ENCODE measurements at regions not wholly inside any gene's neighbourhood (a gene's known extent, or its start where the extent isn't known, plus 50 kb on each side); places are given as distances from the start of the nearest gene placed in this dataset.

GRCh38 chr22:47632701-47633100, 870.3 kb downstream of the TBC1D22A start:
- TF ChIP-seq EZH2 (optimal IDR thresholded peaks at IDR 0.05; ENCODE audit: low read depth, low read length) (no peak), EZH2phosphoT487 (IDR thresholded peaks at IDR 0.05; ENCODE audit: low read length) (no peak), CTCF (IDR thresholded peaks at IDR 0.05; ENCODE audit: low read length) (no peak)
- Histone ChIP-seq H3K4me2 (ENCODE audit: low read depth, low read length) (no peak overlapping the region), H3K9ac (ENCODE audit: low read length) (no peak overlapping the region), H3K9me2 (replicated peaks; ENCODE audit: insufficient read depth, low read length) (no peaks in the 10 kb centered on the region), H3K36me3 (replicated peaks; ENCODE audit: insufficient read depth, low read length) (no peaks in the 10 kb centered on the region), H4K20me1 (ENCODE audit: insufficient read depth, low read length) (no peaks in the 10 kb centered on the region), H2AFZ (ENCODE audit: low read length) (no peak overlapping the region), H3K4me1 (ENCODE audit: low read length) (no peaks in the 10 kb centered on the region), H3F3A (ENCODE audit: insufficient read depth, low read length) (no peaks in the 10 kb centered on the region), H3K27ac (ENCODE audit: low read length) (no peak overlapping the region), H3K9me3 (replicated peaks; ENCODE audit: insufficient read depth, low read length) (no peaks in the 10 kb centered on the region), H3K27me3 (replicated peaks; ENCODE audit: insufficient read depth, low read length) (no peaks in the 10 kb centered on the region), H3K4me3 (ENCODE audit: low read length) (no peak overlapping the region), H3K79me2 (ENCODE audit: low read length) (no peaks in the 10 kb centered on the region)
- DNase-seq = no peak

DNA sequence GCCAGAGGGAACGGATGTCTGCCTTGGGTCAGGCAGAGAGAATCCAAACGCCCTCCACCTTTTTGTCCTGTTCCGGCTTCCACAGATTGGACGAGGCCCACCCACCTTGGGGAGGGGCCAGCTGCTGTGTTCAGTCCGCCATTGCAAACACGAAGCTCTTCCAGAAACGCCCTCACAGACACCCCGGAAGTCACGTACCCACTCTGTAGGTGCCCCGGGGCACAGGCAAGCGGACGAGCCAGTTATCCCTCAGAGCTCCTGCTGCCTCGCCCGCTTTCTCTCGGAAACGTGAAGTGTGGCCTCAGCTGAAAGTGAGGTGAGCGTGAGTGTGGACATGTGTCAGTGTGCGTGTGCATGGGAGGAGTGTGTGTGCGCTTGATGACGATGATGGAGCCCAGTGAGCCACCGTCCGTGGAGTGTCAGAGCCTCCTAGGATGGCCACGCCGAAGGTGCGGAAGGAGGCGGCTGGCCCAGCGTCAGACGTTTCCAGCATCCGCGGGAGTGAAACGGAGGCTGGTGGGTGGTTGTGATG, 869.2 kb downstream of the TBC1D22A start:
- H3K4me1 ChIP-seq (ENCODE audit: low read length) = peaks cover 6% of the 10 kb centered on the region; the same call in 1 of the 2 replicates
- H3K79me2 ChIP-seq (ENCODE audit: low read length) = no peaks in the 10 kb centered on the region
- no peaks in the 10 kb centered on the region for H4K20me1 ChIP-seq (ENCODE audit: insufficient read depth, low read length)
- no peak for DNase-seq
- TF ChIP-seq CTCF (IDR thresholded peaks at IDR 0.05; ENCODE audit: low read length) (no peak), EZH2phosphoT487 (IDR thresholded peaks at IDR 0.05; ENCODE audit: low read length) (no peak), EZH2 (optimal IDR thresholded peaks at IDR 0.05; ENCODE audit: low read depth, low read length) (no peak)
- H3K9me3 ChIP-seq (replicated peaks; ENCODE audit: insufficient read depth, low read length) = no peaks in the 10 kb centered on the region
- H3F3A ChIP-seq (ENCODE audit: insufficient read depth, low read length) = no peaks in the 10 kb centered on the region
- H3K36me3 ChIP-seq (replicated peaks; ENCODE audit: insufficient read depth, low read length) = no peaks in the 10 kb centered on the region
- no peaks in the 10 kb centered on the region for H3K9me2 ChIP-seq (replicated peaks; ENCODE audit: insufficient read depth, low read length)
- no peak overlapping the region for H2AFZ ChIP-seq (ENCODE audit: low read length)
- H3K27ac ChIP-seq (ENCODE audit: low read length) = no peak overlapping the region
- no peaks in the 10 kb centered on the region for H3K27me3 ChIP-seq (replicated peaks; ENCODE audit: insufficient read depth, low read length)
- no peak overlapping the region for H3K4me2 ChIP-seq (ENCODE audit: low read depth, low read length)
- no peak overlapping the region for H3K9ac ChIP-seq (ENCODE audit: low read length)
- no peak overlapping the region for H3K4me3 ChIP-seq (ENCODE audit: low read length)

DNA sequence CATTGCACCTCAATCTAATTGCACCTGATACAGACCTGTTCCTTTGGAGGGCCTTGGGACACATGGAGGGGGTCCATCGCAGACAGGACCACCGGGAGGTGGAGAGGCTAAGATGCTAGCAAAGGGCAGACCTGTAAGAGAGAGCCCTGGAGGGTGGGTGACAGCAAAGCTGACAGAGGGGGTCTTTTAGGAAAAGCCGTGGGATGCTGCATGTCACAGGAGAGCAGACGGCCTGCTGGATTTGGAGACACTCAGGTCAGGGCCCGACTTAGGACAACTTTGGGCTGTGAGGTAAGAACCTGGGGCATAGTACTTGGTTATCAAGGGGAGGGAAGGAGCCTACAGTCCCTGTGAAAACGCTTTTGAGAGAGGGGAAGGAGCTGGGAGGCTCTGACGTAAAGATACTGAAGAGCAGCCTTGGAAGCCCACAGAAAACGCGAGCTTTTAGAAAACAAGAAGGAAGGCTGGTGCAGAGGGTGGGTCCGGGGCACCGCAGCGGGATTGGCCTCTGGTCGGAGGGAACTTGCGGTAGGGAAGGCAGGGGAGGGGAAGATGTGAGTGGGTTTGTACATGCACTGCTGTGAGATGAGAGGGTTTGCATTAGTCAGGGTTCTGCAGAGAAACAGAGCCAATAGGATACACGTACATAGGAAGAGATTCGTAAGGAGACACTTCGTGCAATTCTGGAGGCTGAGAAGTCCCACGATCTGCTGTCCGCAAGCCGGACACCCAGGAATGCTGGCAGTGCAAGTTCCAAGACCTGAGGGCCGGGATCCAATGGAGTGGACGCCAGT, 868.5 kb downstream of the TBC1D22A start:
- DNase-seq = no peak
- Histone ChIP-seq H3K36me3 (replicated peaks; ENCODE audit: insufficient read depth, low read length) (no peaks in the 10 kb centered on the region), H3K4me3 (ENCODE audit: low read length) (no peak overlapping the region), H3F3A (ENCODE audit: insufficient read depth, low read length) (no peaks in the 10 kb centered on the region), H3K9me3 (replicated peaks; ENCODE audit: insufficient read depth, low read length) (no peaks in the 10 kb centered on the region), H2AFZ (ENCODE audit: low read length) (no peak overlapping the region), H3K4me1 (ENCODE audit: low read length) (peaks cover 6% of the 10 kb centered on the region; the same call in 1 of the 2 replicates), H3K9ac (ENCODE audit: low read length) (no peak overlapping the region), H4K20me1 (ENCODE audit: insufficient read depth, low read length) (no peaks in the 10 kb centered on the region), H3K79me2 (ENCODE audit: low read length) (no peaks in the 10 kb centered on the region), H3K27me3 (replicated peaks; ENCODE audit: insufficient read depth, low read length) (no peaks in the 10 kb centered on the region), H3K27ac (ENCODE audit: low read length) (no peak overlapping the region), H3K9me2 (replicated peaks; ENCODE audit: insufficient read depth, low read length) (no peaks in the 10 kb centered on the region), H3K4me2 (ENCODE audit: low read depth, low read length) (no peak overlapping the region)
- TF ChIP-seq EZH2 (optimal IDR thresholded peaks at IDR 0.05; ENCODE audit: low read depth, low read length) (no peak), EZH2phosphoT487 (IDR thresholded peaks at IDR 0.05; ENCODE audit: low read length) (no peak), CTCF (IDR thresholded peaks at IDR 0.05; ENCODE audit: low read length) (no peak)

Data from MM.1S (cell line).